NCI-H460 (cell line): ENCODE measurements at regions not wholly inside any gene's neighbourhood (a gene's known extent, or its start where the extent isn't known, plus 50 kb on each side); places are given as distances from the start of the nearest gene placed in this dataset.

Source experiments
- DNase-seq: peaks from one replicate; pipeline ENCODE4 v3.0.0-alpha.2; 2016; ENCODE audit warnings: low read depth; ENCODE audit errors: extremely low read depth
- small RNA-seq, 2 experiments: library from RNA; depleted of rRNA; stranded (forward); fragments of <200 nt; gene quantifications; one replicate each; pipeline ENCODE3, GENCODE V24; 2014

GRCh38 chr3:18501679-18502343, 76.7 kb upstream of the SATB1 start:
- DNase-seq = no peak

- no peak for DNase-seq
These were observed 75.2 kb upstream of the SATB1 start for GRCh38 chr3:18500322-18500721.

GRCh38 chr3:18499301-18499700, 74.2 kb upstream of the SATB1 start:
- DNase-seq = no peak

- no peak for DNase-seq
These were observed 69.1 kb upstream of the SATB1 start for GRCh38 chr3:18494251-18494650.

- DNase-seq = no peak
These were observed 64.8 kb upstream of the SATB1 start for GRCh38 chr3:18489939-18490338.

GRCh38 chr3:18483226-18483625, 58.1 kb upstream of the SATB1 start:
- DNase-seq = no peak

GRCh38 chr3:18481946-18482548, 56.9 kb upstream of the SATB1 start:
- no peak for DNase-seq

DNA sequence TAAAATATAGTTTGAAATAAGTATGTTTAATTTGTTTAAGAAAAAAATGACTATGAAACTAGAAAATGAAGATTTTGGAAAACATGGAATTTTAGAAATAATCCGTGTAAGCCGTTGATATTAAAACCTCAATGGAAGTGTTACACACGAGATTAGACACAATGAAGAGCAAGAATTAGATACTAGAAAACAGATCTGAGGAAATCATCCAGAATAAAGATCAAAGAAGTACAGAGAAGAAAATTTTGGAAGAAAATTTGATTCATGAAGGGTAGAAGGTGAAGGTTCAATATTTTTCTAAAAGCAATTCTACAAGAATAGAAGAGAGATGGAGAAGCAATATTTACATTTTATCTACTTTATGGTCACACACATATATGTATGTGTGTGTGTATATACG, 52.5 kb upstream of the SATB1 start:
- DNase-seq = no peak

Small RNA genes lying in the stretch of these regions (small RNA-seq; reads per million reads assigned to genes)
- 0 reads per million in 2 experiments for gene RNU6-138P
